Kidney (tissue), 13 donors: ENCODE measurements at regions not wholly inside any gene's neighbourhood (a gene's known extent, or its start where the extent isn't known, plus 50 kb on each side); places are given as distances from the start of the nearest gene placed in this dataset.
"Not testable (repeated sequence)": the region's sequence is repeated elsewhere in the genome, so short reads cannot be mapped to it uniquely, and the experiment has no call there.

ENCODE experiments used
- DNase-seq, 5 donors: peaks; one replicate each; pipeline ENCODE4 v3.0.0-alpha.2; 2013 to 2020
- FAIRE-seq: peaks from 2 replicates; lab custom pipeline; 2012; peaks lifted over from hg19 to GRCh38; lab: Jason Lieb, UNC
- H3K27ac ChIP-seq, 2 donors: one replicate each; pipeline ENCODE4 v1.7.0; 2013; ENCODE audit warnings: low read depth in 2 of 2, low read length in 2 of 2, inconsistent platforms in 1 of 2
- H3K27me3 ChIP-seq: one replicate; pipeline ENCODE4 v1.7.1; 2013; ENCODE audit warnings: low read length, inconsistent platforms; ENCODE audit not compliant: control insufficient read depth, insufficient read depth
- H3K36me3 ChIP-seq, 3 donors: one replicate each; pipeline versions ENCODE4 v1.7.0 to v1.7.1; 2013; ENCODE audit warnings: low read length in 3 of 3, control low read depth in 1 of 3, inconsistent platforms in 1 of 3; ENCODE audit not compliant: insufficient read depth in 3 of 3, control insufficient read depth in 2 of 3
- H3K4me1 ChIP-seq, 3 donors: one replicate each; pipeline versions ENCODE4 v1.7.0 to v1.7.1; 2013; ENCODE audit warnings: low read length in 3 of 3, inconsistent platforms in 1 of 3, low read depth in 1 of 3; ENCODE audit not compliant: control insufficient read depth in 2 of 3, insufficient read depth in 2 of 3
- H3K4me3 ChIP-seq, 3 donors: one replicate each; pipeline versions ENCODE4 v1.7.0 to v1.8.1; 2013; ENCODE audit warnings: low read length in 3 of 3, control low read depth in 1 of 3, inconsistent platforms in 1 of 3
- H3K9ac ChIP-seq, 3 donors: one replicate each; pipeline versions ENCODE4 v1.7.0 to v1.7.1; 2013; ENCODE audit warnings: low read length in 3 of 3, control low read depth in 1 of 3, inconsistent platforms in 1 of 3
- H3K9me3 ChIP-seq, 3 donors: one replicate each; pipeline versions ENCODE4 v1.7.0 to v1.7.1; 2013; ENCODE audit warnings: low read length in 3 of 3, control low read depth in 1 of 3, inconsistent platforms in 1 of 3; ENCODE audit not compliant: control insufficient read depth in 2 of 3, insufficient read depth in 1 of 3
- CTCF ChIP-seq: IDR thresholded peaks from 3 replicates; pipeline ENCODE4 v1.5.1; 2012; ENCODE audit warnings: mild to moderate bottlenecking, moderate library complexity, borderline replicate concordance; ENCODE audit not compliant: insufficient read depth; ENCODE audit errors: extremely low read depth
- intact Hi-C: fragments of 100-400 bp; cut with DNase I; formaldehyde crosslinking; loops from one replicate; pipeline ENCODE4 v1.11.1; 2022
- donor health status: control.
- donor health status: control.
- donor health status: control.
- donor health status: control.
- donor health status: control.
- donor health status: DM: yes; HTN: yes; CAD: no.
- donor health status: Normal renal cell carcinoma (clear cell type).

DNA sequence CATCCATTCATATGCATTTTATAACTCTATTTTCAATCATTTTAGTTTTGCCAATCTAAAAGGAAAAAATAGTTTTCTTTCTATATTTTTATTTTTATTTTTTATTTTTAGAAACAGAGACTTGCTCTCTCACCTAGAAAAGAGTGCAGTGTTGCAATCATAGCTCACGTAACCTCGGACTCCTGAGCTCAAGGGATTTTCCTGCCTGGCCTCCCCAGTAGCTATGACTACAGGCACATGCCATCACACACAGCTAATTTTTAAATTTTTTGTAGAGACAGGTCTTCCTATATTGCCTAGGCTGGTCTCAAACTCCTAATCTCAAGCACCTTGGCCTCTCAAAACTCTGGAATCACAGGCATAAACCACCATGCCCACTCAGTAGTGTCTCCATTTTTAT is 125.5 kb upstream of the XIRP2 start:
- no peak for FAIRE-seq
- Histone ChIP-seq H3K36me3 (no peaks in the 10 kb centered on the region), H3K27me3 (no peaks in the 10 kb centered on the region), H3K9ac (no peak overlapping the region), H3K4me1 (no peaks in the 10 kb centered on the region), H3K9me3 (no peaks in the 10 kb centered on the region), H3K27ac (no peak overlapping the region), H3K4me3 (no peak overlapping the region)
- TF ChIP-seq CTCF = no peak
- intact Hi-C loops = no loop called here
- no peak for DNase-seq

GRCh38 chr2:166758956-166759355 is 129.3 kb upstream of the XIRP2 start:
- no peaks in the 10 kb centered on the region for H3K36me3 ChIP-seq
- no peak for TF ChIP-seq CTCF
- H3K9ac ChIP-seq = no peak overlapping the region
- intact Hi-C loops = no loop called here
- H3K4me3 ChIP-seq = no peak overlapping the region
- H3K4me1 ChIP-seq = no peaks in the 10 kb centered on the region
- H3K27me3 ChIP-seq = no peaks in the 10 kb centered on the region
- no peak overlapping the region for H3K27ac ChIP-seq
- FAIRE-seq (no peak), DNase-seq (peak in 1 of 5 donors; percentile 1)
- H3K9me3 ChIP-seq = no peaks in the 10 kb centered on the region

DNA sequence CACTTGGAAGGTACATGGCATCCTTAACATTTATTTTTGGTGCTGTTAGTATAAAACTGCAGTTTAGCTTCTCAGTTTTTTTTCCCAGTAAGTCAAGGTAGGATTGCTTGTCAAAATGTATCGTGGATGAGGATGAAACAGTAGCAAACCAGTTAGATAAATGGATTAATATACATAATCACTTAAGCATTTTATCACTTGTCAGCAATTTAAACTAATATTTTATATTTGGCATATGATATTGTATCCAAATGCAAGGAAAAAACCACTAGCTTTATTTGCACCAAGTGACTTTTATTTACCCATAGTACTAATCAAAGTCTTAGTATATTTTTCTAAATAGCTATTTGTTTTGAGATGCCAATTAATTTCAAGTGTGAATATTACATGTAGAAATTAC is 137.7 kb upstream of the XIRP2 start:
- intact Hi-C loops = no loop called here
- Histone ChIP-seq H3K9me3 (peaks cover 0 to 2% (median 0%) of the 10 kb centered on the region in 3 donors), H3K27ac (no peak overlapping the region), H3K4me3 (no peak overlapping the region), H3K4me1 (no peaks in the 10 kb centered on the region), H3K36me3 (no peaks in the 10 kb centered on the region), H3K9ac (no peak overlapping the region), H3K27me3 (no peaks in the 10 kb centered on the region)
- FAIRE-seq = no peak
- DNase-seq = no peak
- TF ChIP-seq CTCF = no peak

- DNase-seq, H3K27me3 ChIP-seq, FAIRE-seq, H3K27ac ChIP-seq, H3K4me1 ChIP-seq, H3K9ac ChIP-seq, intact Hi-C loops, H3K4me3 ChIP-seq, H3K36me3 ChIP-seq: not testable (repeated sequence)
- H3K9me3 ChIP-seq = peaks cover 0 to 33% (median 0%) of the 10 kb centered on the region in 3 donors
These were observed 144.2 kb upstream of the XIRP2 start for GRCh38 chr2:166744117-166744516.

DNA sequence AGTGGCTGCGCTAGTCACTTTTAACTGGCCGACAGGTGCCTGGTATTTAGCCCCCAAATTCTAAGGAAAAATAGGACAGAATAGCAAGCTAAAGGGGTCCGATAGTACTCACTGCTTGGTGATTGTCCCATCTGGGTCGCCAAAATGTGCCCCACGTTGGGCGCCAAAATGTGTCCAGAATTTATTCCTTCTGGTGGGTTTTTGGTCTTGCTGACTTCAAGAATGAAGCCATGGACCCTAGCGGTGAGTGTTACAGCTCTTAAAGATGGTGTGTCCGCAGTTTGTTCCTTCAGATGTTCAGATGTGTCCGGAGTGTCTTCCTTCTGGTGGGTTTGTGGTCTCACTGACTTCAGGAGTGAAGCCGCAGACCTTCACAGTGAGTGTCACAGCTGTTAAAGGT is 144.8 kb upstream of the XIRP2 start:
- H3K4me3 ChIP-seq, H3K4me1 ChIP-seq, H3K36me3 ChIP-seq, intact Hi-C loops, H3K27me3 ChIP-seq, FAIRE-seq, H3K9ac ChIP-seq, H3K27ac ChIP-seq, DNase-seq: not testable (repeated sequence)
- peaks cover 0 to 33% (median 0%) of the 10 kb centered on the region in 3 donors for H3K9me3 ChIP-seq
